AG04449 (cell line): ENCODE measurements at regions not wholly inside any gene's neighbourhood (a gene's known extent, or its start where the extent isn't known, plus 50 kb on each side); places are given as distances from the start of the nearest gene placed in this dataset.
"Not testable (repeated sequence)": the region's sequence is repeated elsewhere in the genome, so short reads cannot be mapped to it uniquely, and the experiment has no call there.

Experiments
- CTCF ChIA-PET: fragments of 350-600 bp; formaldehyde crosslinking; extraction: SDS; loops from one replicate; lab custom pipeline; 2021; ENCODE audit warnings: antibody characterized with exemption; lab: Yijun Ruan, JAX
- POLR2A ChIA-PET: fragments of 400-600, 350-600 bp; formaldehyde crosslinking; extraction: SDS; loops from one replicate; lab custom pipeline; 2020; ENCODE audit warnings: antibody characterized with exemption, inconsistent platforms; lab: Yijun Ruan, JAX
- DNase-seq: peaks from one replicate; pipeline ENCODE4 v3.0.0-alpha.2; 2010; ENCODE audit warnings: low read depth, low spot score
- H3K4me3 ChIP-seq: 2 replicates; pipeline ENCODE4 v1.5.1; 2011; ENCODE audit warnings: low read depth, mild to moderate bottlenecking, control low read depth, low read length
- CTCF ChIP-seq: IDR thresholded peaks from one replicate; pipeline ENCODE4 v1.5.1; 2011; ENCODE audit warnings: mild to moderate bottlenecking, moderate library complexity, low read length, control low read depth, inconsistent platforms; ENCODE audit not compliant: insufficient read depth; ENCODE audit errors: missing control alignments

DNA sequence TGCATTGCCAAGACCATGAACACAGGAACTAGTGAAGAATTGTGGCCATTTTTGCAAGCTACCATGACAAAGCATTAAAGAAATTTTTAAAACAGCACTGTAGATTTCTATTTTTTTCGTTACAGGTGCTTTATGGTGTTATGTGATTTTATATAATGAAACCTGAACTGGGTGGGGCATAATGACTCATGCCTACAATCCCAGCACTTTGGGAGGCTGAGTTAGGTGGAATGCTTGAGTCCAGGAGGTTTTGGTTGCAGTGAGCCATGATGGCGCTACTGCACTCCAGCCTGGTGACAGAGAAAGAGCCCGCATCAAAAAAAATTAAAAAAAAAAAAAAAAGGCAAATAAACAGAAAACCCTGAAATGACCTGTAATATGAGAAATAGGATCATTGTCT is 846.7 kb downstream of the EPHA3 start:
- ChIA-PET POLR2A (no interaction called here), CTCF (no interaction called here)
- no peak for DNase-seq
- no peak overlapping the region for H3K4me3 ChIP-seq
- TF ChIP-seq CTCF = no peak

DNA sequence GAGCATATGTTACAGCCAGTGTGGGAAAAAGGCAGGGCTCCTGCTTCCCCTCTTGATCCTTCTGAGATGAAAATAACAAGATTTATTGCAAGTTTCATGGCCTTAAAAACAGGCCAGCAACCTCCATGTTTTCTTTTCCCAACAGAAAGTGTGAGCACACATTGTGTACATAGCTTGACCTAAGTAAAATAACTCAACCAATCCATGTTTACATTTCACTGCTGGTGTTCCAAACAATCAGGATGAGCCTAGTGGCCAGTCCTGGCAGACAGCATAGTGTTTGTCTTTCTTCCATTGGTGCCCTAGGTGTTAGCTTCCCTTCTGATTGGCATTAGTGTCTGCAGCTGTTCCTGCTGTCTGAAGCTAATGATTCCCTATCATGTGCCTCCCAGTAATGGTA is 847.7 kb downstream of the EPHA3 start:
- ChIA-PET POLR2A (no interaction called here), CTCF (no interaction called here)
- H3K4me3 ChIP-seq = no peak overlapping the region
- TF ChIP-seq CTCF = no peak
- DNase-seq = no peak

GRCh38 chr3:89957451-89957850 is 850.0 kb downstream of the EPHA3 start:
- no peak for DNase-seq
- no peak for TF ChIP-seq CTCF
- POLR2A ChIA-PET = no interaction called here
- no peak overlapping the region for H3K4me3 ChIP-seq
- CTCF ChIA-PET = no interaction called here

DNA sequence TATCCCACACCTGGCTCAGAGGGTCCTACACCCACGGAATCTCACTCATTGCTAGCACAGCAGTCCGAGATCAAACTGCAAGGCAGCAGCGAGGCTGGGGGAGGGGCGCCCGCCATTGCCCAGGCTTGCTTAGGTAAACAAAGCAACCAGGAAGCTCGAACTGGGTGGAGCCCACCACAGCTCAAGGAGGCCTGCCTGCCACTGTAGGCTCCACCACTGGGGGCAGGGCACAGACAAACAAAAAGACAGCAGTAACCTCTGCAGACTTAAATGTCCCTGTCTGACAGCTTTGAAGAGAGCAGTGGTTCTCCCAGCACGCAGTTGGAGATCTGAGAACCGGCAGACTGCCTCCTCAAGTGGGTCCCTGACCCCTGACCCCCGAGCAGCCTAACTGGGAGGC is 850.7 kb downstream of the EPHA3 start:
- POLR2A ChIA-PET, CTCF ChIA-PET, DNase-seq: not testable (repeated sequence)

GRCh38 chr3:89964347-89964746 is 856.9 kb downstream of the EPHA3 start:
- no peak for TF ChIP-seq CTCF
- POLR2A ChIA-PET = no interaction called here
- no peak overlapping the region for H3K4me3 ChIP-seq
- no peak for DNase-seq
- CTCF ChIA-PET = no interaction called here

More for the DNA sequence above, 850.7 kb downstream of the EPHA3 start:
- H3K4me3 ChIP-seq = not testable (repeated sequence)

DNA sequence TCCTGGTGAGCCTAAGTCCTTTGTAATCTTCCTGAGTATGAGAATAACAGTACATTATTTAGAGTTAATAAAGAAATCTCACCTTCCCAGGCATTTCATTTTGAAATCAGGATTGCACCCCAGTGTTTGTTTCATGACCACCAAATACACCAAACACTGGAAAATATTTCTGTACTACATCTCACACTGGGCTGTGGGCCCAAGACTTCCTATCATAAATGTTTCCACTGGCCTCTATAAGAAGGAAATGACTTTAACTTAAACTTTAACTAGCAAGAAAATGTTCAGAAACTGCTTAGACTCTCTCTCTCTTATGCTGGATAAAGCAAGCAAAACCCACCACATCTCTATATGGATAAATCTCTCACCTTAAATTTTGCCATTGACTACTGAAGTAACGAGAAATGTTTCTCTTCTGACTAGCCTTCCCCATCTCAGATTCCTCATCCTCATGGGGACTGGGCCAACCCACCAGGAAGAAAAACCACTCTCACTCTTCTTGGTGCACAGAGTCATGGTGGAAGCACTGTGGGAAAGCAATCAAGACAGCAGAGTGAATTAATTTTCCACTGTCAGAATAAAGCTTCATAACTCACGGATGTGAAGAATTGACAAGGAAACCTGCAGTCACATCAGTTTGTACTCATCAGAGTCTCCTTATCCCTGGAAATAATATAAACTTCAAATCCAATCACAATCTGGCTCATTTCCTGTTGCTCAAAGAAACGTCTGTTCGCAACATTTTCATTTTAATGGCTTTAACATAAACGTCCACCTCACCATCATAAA is 859.6 kb downstream of the EPHA3 start:
- no peak for DNase-seq
- POLR2A ChIA-PET = no interaction called here
- H3K4me3 ChIP-seq = no peak overlapping the region
- CTCF ChIA-PET = no interaction called here
- TF ChIP-seq CTCF = no peak

- DNase-seq = no peak
- ChIA-PET POLR2A (no interaction called here), CTCF (no interaction called here)
- no peak for TF ChIP-seq CTCF
- no peak overlapping the region for H3K4me3 ChIP-seq
Observed at GRCh38 chr3:89971329-89971728, 863.9 kb downstream of the EPHA3 start.
